ENCODE measurements at regions not wholly inside any gene's neighbourhood (a gene's known extent, or its start where the extent isn't known, plus 50 kb on each side); places are given as distances from the start of the nearest gene placed in this dataset.

- H2AFZ ChIP-seq (ENCODE audit: low read depth, low read length, poor library complexity, severe bottlenecking) = no peak overlapping the region
- no peaks in the 10 kb centered on the region for H3K9me2 ChIP-seq (ENCODE audit: insufficient read depth)
- CTCF ChIA-PET = no interaction called here
- no peak overlapping the region for H3K4me2 ChIP-seq (ENCODE audit: low read length)
- no peaks in the 10 kb centered on the region for H3K4me1 ChIP-seq (ENCODE audit: control insufficient read depth in 1 of 2, insufficient read depth in 2 of 2, low read length in 2 of 2)
- no TSS peak for BruUV-seq (replicated peaks)
- H4K20me1 ChIP-seq (ENCODE audit: insufficient read depth) = no peaks in the 10 kb centered on the region
- no peak overlapping the region for H3K9ac ChIP-seq (ENCODE audit: low read length)
- intact Hi-C loops (cut with micrococcal nuclease) = no loop called here
- ATAC-seq = no peak
- H3K27ac ChIP-seq (ENCODE audit: low read depth, low read length) = no peak overlapping the region
- H3K36me3 ChIP-seq (ENCODE audit: control insufficient read depth in 1 of 2, insufficient read depth in 2 of 2, low read length in 2 of 2) = no peaks in the 10 kb centered on the region
- H3K9me3 ChIP-seq (ENCODE audit: control insufficient read depth in 1 of 2, insufficient read depth in 1 of 2, low read depth in 1 of 2, low read length in 2 of 2) = no peaks in the 10 kb centered on the region
- H3K79me2 ChIP-seq (ENCODE audit: insufficient read depth, low read length) = no peaks in the 10 kb centered on the region
- no peak overlapping the region for H3K4me3 ChIP-seq (replicated peaks in 1 of 2; ENCODE audit: low read depth in 1 of 2, low read length in 2 of 2)
- POLR2A ChIA-PET = no interaction called here
- H3K27me3 ChIP-seq (ENCODE audit: insufficient read depth, low read length) = peaks cover 24% of the 10 kb centered on the region; the same call in 1 of the 2 replicates
- RAD21 ChIA-PET (ENCODE audit: low non-redundant PET in 1 of 2, low total read pairs in 2 of 2, uncharacterized antibody in 2 of 2, unreplicated experiment in 2 of 2) = no interaction called here
- no peak for DNase-seq (ENCODE audit: low read depth, low spot score)
- no peak for TF ChIP-seq CTCF (IDR thresholded peaks at IDR 0.05 in 2 of 3, conservative IDR thresholded peaks at IDR 0.05 in 1 of 3; ENCODE audit: borderline replicate concordance in 1 of 3, insufficient read depth in 1 of 3, low read depth in 2 of 3, low read length in 2 of 3)
- no peak for TF ChIP-seq EZH2 (IDR thresholded peaks at IDR 0.05)
- TF ChIP-seq TCF7L2 (IDR thresholded peaks at IDR 0.05; ENCODE audit: borderline replicate concordance, extremely low read depth, insufficient read depth, insufficient read length) = no peak
- no peak for TF ChIP-seq ELF1 (IDR thresholded peaks at IDR 0.05; ENCODE audit: borderline replicate concordance, low read depth)
These were observed 581.4 kb downstream of the CDK5RAP2 start for GRCh38 chr9:119998614-119999013.

GRCh38 chr9:119991797-119992196 lies 588.2 kb downstream of the CDK5RAP2 start:
- DNase-seq (ENCODE audit: low read depth, low spot score) = no peak

More at GRCh38 chr9:119991797-119992196, 588.2 kb downstream of the CDK5RAP2 start:
- ChIA-PET CTCF (no interaction called here), RAD21 (ENCODE audit: low non-redundant PET in 1 of 2, low total read pairs in 2 of 2, uncharacterized antibody in 2 of 2, unreplicated experiment in 2 of 2) (no interaction called here), POLR2A (no interaction called here)
- H3K9me3 ChIP-seq (ENCODE audit: control insufficient read depth in 1 of 2, insufficient read depth in 1 of 2, low read depth in 1 of 2, low read length in 2 of 2) = no peaks in the 10 kb centered on the region
- peaks cover 11% of the 10 kb centered on the region for H3K27me3 ChIP-seq (ENCODE audit: insufficient read depth, low read length)
- H3K9ac ChIP-seq (ENCODE audit: low read length) = no peak overlapping the region
- no peak overlapping the region for H3K4me2 ChIP-seq (ENCODE audit: low read length)
- no peaks in the 10 kb centered on the region for H3K36me3 ChIP-seq (ENCODE audit: control insufficient read depth in 1 of 2, insufficient read depth in 2 of 2, low read length in 2 of 2)
- no peaks in the 10 kb centered on the region for H3K79me2 ChIP-seq (ENCODE audit: insufficient read depth, low read length)
- TF ChIP-seq ZNF274 (IDR thresholded peaks at IDR 0.05; ENCODE audit: low read depth, low read length) = no peak
- no peak for TF ChIP-seq EZH2 (IDR thresholded peaks at IDR 0.05)
- no peak for TF ChIP-seq CTCF (IDR thresholded peaks at IDR 0.05 in 2 of 3, conservative IDR thresholded peaks at IDR 0.05 in 1 of 3; ENCODE audit: borderline replicate concordance in 1 of 3, insufficient read depth in 1 of 3, low read depth in 2 of 3, low read length in 2 of 3)
- TF ChIP-seq POLR2A (IDR thresholded peaks at IDR 0.05; ENCODE audit: borderline replicate concordance, extremely low read depth, insufficient read depth, insufficient read length) = no peak
- no peak for TF ChIP-seq EGR1 (IDR thresholded peaks at IDR 0.05; ENCODE audit: low read depth)
- no peak for TF ChIP-seq YY1 (IDR thresholded peaks at IDR 0.05; ENCODE audit: extremely low read depth, insufficient replicate concordance, low read depth, low read length)
- no peak for TF ChIP-seq POLR2AphosphoS5 (IDR thresholded peaks at IDR 0.05; ENCODE audit: low read depth, low read length)
- no peak for TF ChIP-seq CEBPB (IDR thresholded peaks at IDR 0.05; ENCODE audit: low read depth)
- no peak for TF ChIP-seq ELF1 (IDR thresholded peaks at IDR 0.05; ENCODE audit: borderline replicate concordance, low read depth)
- no peak for TF ChIP-seq REST (IDR thresholded peaks at IDR 0.05; ENCODE audit: low read depth)
- TF ChIP-seq EZH2phosphoT487 (IDR thresholded peaks at IDR 0.05; ENCODE audit: borderline replicate concordance) = no peak
- H2AFZ ChIP-seq (ENCODE audit: low read depth, low read length, poor library complexity, severe bottlenecking) = no peak overlapping the region
- ATAC-seq = no peak
- H3K4me3 ChIP-seq (replicated peaks in 1 of 2; ENCODE audit: low read depth in 1 of 2, low read length in 2 of 2) = no peak overlapping the region
- no peaks in the 10 kb centered on the region for H4K20me1 ChIP-seq (ENCODE audit: insufficient read depth)
- no peak overlapping the region for H3K27ac ChIP-seq (ENCODE audit: low read depth, low read length)
- no peaks in the 10 kb centered on the region for H3K9me2 ChIP-seq (ENCODE audit: insufficient read depth)
- no peaks in the 10 kb centered on the region for H3K4me1 ChIP-seq (ENCODE audit: control insufficient read depth in 1 of 2, insufficient read depth in 2 of 2, low read length in 2 of 2)
- intact Hi-C loops (cut with micrococcal nuclease) = no loop called here
- no TSS peak for BruUV-seq (replicated peaks)

All from HCT116 (cell line).